H1 (cell line): ENCODE measurements at regions not wholly inside any gene's neighbourhood (a gene's known extent, or its start where the extent isn't known, plus 50 kb on each side); places are given as distances from the start of the nearest gene placed in this dataset.
A peak's percentile ranks its signal among the peaks of the same experiment; 100 is the strongest.

ENCODE experiments used
- E2F6 ChIP-seq: IDR thresholded peaks from 2 replicates; pipeline ENCODE4 v1.6.1; 2012; ENCODE audit warnings: inconsistent platforms
- EP300 ChIP-seq, 2 experiments: IDR thresholded peaks; 1 replicate in 1 of 2; 2 replicates in 1 of 2; pipeline ENCODE4 v1.6.1; 2011 to 2012; ENCODE audit warnings: low read depth in 2 of 2, low read length in 2 of 2, mild to moderate bottlenecking in 2 of 2, borderline replicate concordance in 1 of 2, inconsistent platforms in 1 of 2, moderate library complexity in 1 of 2
- JUN ChIP-seq: IDR thresholded peaks from 2 replicates; pipeline ENCODE4 v1.6.1; 2011; ENCODE audit warnings: low read depth, mild to moderate bottlenecking, improper control_type of control experiment, low read length
- JUND ChIP-seq: IDR thresholded peaks from 2 replicates; pipeline ENCODE4 v1.6.1; 2011; ENCODE audit warnings: mild to moderate bottlenecking, improper control_type of control experiment, low read length
- KDM4A ChIP-seq: IDR thresholded peaks from one replicate; pipeline ENCODE4 v1.7.1; 2012; ENCODE audit warnings: low read depth, mild to moderate bottlenecking, moderate library complexity, low read length, inconsistent platforms; ENCODE audit not compliant: severe bottlenecking
- KDM5A ChIP-seq: fragments of 200-600 bp; IDR thresholded peaks from 2 replicates; pipeline ENCODE4 v1.7.1; 2012; ENCODE audit warnings: mild to moderate bottlenecking, low read length, inconsistent platforms, mixed read lengths
- MAX ChIP-seq: IDR thresholded peaks from 2 replicates; pipeline ENCODE4 v1.6.1; 2012; ENCODE audit warnings: inconsistent platforms
- NANOG ChIP-seq: IDR thresholded peaks from 2 replicates; pipeline ENCODE4 v1.6.1; 2011; ENCODE audit warnings: low read length, low read depth, mild to moderate bottlenecking, inconsistent platforms; ENCODE audit not compliant: insufficient read depth, poor library complexity, severe bottlenecking
- NRF1 ChIP-seq: IDR thresholded peaks from 2 replicates; pipeline ENCODE4 v1.6.1; 2011; ENCODE audit warnings: mild to moderate bottlenecking, low read depth, low read length, improper control_type of control experiment
- PHF8 ChIP-seq: fragments of 200-600 bp; sonication (generic); conservative IDR thresholded peaks from 2 replicates; pipeline ENCODE4 v1.7.1; 2012; ENCODE audit warnings: low read depth, mild to moderate bottlenecking, inconsistent platforms, low read length, moderate library complexity
- SP2 ChIP-seq: IDR thresholded peaks from 2 replicates; pipeline ENCODE4 v1.6.1; 2012; ENCODE audit warnings: mild to moderate bottlenecking, low read length, inconsistent platforms
- TBP ChIP-seq: IDR thresholded peaks from 2 replicates; pipeline ENCODE4 v1.6.1; 2011; ENCODE audit warnings: low read depth, low read length, improper control_type of control experiment
- TEAD4 ChIP-seq: IDR thresholded peaks from 2 replicates; pipeline ENCODE4 v1.6.1; 2012; ENCODE audit warnings: low read depth, low read length, inconsistent platforms, mixed read lengths
- ZNF274 ChIP-seq: IDR thresholded peaks from 2 replicates; pipeline ENCODE4 v1.7.0; 2012; ENCODE audit warnings: low read length, borderline replicate concordance; ENCODE audit errors: extremely low read depth

GRCh38 chr13:59447846-59448620, 715.7 kb downstream of the DIAPH3 start (continued):
- peak; percentile 77; the same call in 1 of the 2 replicates for TF ChIP-seq E2F6
- no peak for TF ChIP-seq SP2
- no peak; the same call in 1 of the 2 replicates for TF ChIP-seq TBP
- TF ChIP-seq NANOG, result peak; percentile 93
- TF ChIP-seq MAX, result peak; percentile 77
- no peak for TF ChIP-seq ZNF274
- peak; percentile 74; the same call in 1 of the 2 replicates for TF ChIP-seq JUN
- no peak for TF ChIP-seq KDM5A
- TF ChIP-seq EP300 (IDR thresholded peaks at IDR 0.05; ENCODE audit: borderline replicate concordance in 1 of 2, low read depth in 2 of 2, low read length in 2 of 2), result peak in 1 of 2 experiments; percentile 98; a peak in 2 of 3 replicates
- TF ChIP-seq JUND, result peak; percentile 76
- TF ChIP-seq TEAD4, result peak; percentile 99
- no peak for TF ChIP-seq PHF8
- no peak for TF ChIP-seq KDM4A
- no peak for TF ChIP-seq NRF1
